Neuron (in vitro differentiated cells): ENCODE measurements at regions not wholly inside any gene's neighbourhood (a gene's known extent, or its start where the extent isn't known, plus 50 kb on each side); places are given as distances from the start of the nearest gene placed in this dataset.

ENCODE experiments used
- H2AFZ ChIP-seq: one replicate; pipeline ENCODE4 v1.6.1; 2013; ENCODE audit warnings: low read depth, mild to moderate bottlenecking, inconsistent platforms, low read length, moderate library complexity
- H3K27me3 ChIP-seq: one replicate; pipeline ENCODE4 v1.6.1; 2013; ENCODE audit warnings: low read length; ENCODE audit not compliant: insufficient read depth
- H3K36me3 ChIP-seq: one replicate; pipeline ENCODE4 v1.6.1; 2013; ENCODE audit warnings: low read length; ENCODE audit not compliant: insufficient read depth
- H3K4me1 ChIP-seq: one replicate; pipeline ENCODE4 v1.6.1; 2013; ENCODE audit warnings: low read length; ENCODE audit not compliant: insufficient read depth
- H3K4me3 ChIP-seq: 2 replicates; pipeline ENCODE4 v1.5.1; 2013; ENCODE audit warnings: mild to moderate bottlenecking, low read length, moderate library complexity
- H3K9me3 ChIP-seq: one replicate; pipeline ENCODE4 v1.6.1; 2013; ENCODE audit warnings: low read length

DNA sequence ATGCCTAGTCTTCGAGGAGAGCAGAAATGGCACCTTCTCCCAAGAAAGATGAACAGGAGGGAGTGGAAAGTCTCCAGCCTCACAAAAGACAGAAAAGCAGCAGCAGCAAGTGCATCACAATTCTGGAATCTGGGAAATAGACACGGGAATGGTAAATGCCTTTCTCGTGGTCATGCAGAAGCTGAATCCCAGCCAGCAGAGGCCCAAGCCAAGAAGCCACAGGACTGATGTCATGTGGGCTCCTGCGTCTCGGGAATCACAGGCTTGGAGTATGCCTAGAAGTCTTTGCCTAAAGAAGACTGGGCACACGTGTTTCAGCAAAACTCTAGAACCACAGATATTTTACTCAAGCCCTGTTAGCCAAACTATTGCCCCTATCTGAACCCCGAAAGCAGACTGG, 260.3 kb upstream of the PLD5 start:
- Histone ChIP-seq H3K9me3 (no peaks in the 10 kb centered on the region), H2AFZ (no peak overlapping the region), H3K4me3 (no peak overlapping the region), H3K4me1 (peaks cover 10% of the 10 kb centered on the region), H3K36me3 (no peaks in the 10 kb centered on the region), H3K27me3 (no peaks in the 10 kb centered on the region)

- H3K36me3 ChIP-seq, result no peaks in the 10 kb centered on the region
- peak overlapping the region; percentile 17 for H2AFZ ChIP-seq
- no peaks in the 10 kb centered on the region for H3K27me3 ChIP-seq
- no peak overlapping the region for H3K4me3 ChIP-seq
- peaks cover 10% of the 10 kb centered on the region for H3K4me1 ChIP-seq
- H3K9me3 ChIP-seq, result no peaks in the 10 kb centered on the region
These were observed 259.6 kb upstream of the PLD5 start for GRCh38 chr1:242784084-242784483.

DNA sequence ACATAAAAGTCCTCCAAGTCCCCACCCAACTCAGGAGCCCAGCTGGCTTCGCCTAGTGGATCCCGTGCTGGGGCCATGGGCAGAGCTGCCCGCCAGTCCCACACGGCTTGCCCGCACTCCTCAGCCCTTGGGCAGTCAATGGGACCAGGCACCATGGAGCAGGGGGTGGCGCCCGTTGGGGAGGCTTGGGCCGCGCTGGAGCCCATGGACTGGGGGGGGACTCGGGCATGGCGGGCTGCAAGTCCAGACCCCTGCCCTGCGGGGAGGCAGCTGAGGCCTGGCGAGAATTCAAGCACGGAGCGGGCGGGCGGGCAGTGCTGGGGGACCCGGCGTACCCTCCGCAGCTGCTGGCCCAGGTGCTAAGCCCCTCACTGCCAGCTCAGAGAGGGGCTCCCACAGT, 249.8 kb upstream of the PLD5 start:
- Histone ChIP-seq H3K4me1 (no peaks in the 10 kb centered on the region), H3K27me3 (no peaks in the 10 kb centered on the region), H2AFZ (no peak overlapping the region), H3K4me3 (no peak overlapping the region), H3K36me3 (no peaks in the 10 kb centered on the region), H3K9me3 (peaks cover 2% of the 10 kb centered on the region)

DNA sequence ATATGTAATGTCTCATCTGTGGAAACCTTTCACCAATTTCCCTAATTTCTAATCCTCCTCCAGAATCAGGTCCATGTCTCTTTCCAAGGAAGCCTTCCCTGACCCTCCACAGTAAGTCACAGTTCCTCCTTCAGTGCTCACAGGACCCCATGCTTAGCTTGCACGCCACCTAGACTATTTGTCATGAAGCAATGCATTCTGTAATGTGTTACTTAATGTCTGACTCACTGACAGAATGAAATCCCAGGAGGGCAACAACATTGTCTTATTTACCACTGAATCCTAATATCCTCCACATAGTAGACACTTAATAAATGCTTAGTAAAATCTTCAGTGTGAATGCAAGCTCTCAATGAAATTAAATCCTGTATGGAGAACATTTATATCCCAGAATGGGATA, 245.9 kb upstream of the PLD5 start:
- Histone ChIP-seq H3K9me3 (peaks cover 2% of the 10 kb centered on the region), H3K4me1 (no peaks in the 10 kb centered on the region), H3K36me3 (no peaks in the 10 kb centered on the region)

GRCh38 chr1:242764161-242764560, 239.7 kb upstream of the PLD5 start:
- no peaks in the 10 kb centered on the region for H3K36me3 ChIP-seq
- no peak overlapping the region for H2AFZ ChIP-seq
- no peak overlapping the region for H3K4me3 ChIP-seq
- no peaks in the 10 kb centered on the region for H3K27me3 ChIP-seq
- no peaks in the 10 kb centered on the region for H3K9me3 ChIP-seq
- H3K4me1 ChIP-seq, result no peaks in the 10 kb centered on the region

More for the DNA sequence above, 245.9 kb upstream of the PLD5 start:
- no peaks in the 10 kb centered on the region for H3K27me3 ChIP-seq
- no peak overlapping the region for H2AFZ ChIP-seq
- H3K4me3 ChIP-seq, result no peak overlapping the region

GRCh38 chr1:242761556-242761955, 237.1 kb upstream of the PLD5 start:
- Histone ChIP-seq H2AFZ (no peak overlapping the region), H3K4me3 (no peak overlapping the region), H3K4me1 (no peaks in the 10 kb centered on the region), H3K9me3 (no peaks in the 10 kb centered on the region), H3K36me3 (no peaks in the 10 kb centered on the region), H3K27me3 (no peaks in the 10 kb centered on the region)

GRCh38 chr1:242754926-242755325, 230.4 kb upstream of the PLD5 start:
- Histone ChIP-seq H3K36me3 (no peaks in the 10 kb centered on the region), H3K27me3 (no peaks in the 10 kb centered on the region), H3K9me3 (peaks cover 2% of the 10 kb centered on the region), H3K4me3 (no peak overlapping the region), H2AFZ (no peak overlapping the region), H3K4me1 (no peaks in the 10 kb centered on the region)

DNA sequence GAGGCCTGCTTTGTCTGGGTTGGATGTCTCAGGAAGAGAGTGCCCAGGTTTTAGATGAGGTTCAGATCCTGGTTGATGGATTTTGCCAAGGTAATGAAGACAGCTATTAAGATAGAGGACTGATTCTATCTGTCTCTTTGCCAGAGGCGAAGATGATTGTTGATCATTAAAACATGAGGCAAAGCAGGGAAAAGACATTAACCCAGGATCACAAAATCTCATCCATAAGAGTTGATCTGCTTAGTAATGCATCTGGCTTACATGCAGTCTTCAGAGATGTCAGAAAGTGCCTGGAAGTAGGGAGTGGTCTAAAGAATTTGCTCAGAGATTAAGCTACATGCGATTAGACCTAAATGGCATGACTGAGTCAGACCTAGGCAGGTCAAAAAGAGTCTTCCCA, 229.6 kb upstream of the PLD5 start:
- Histone ChIP-seq H3K27me3 (no peaks in the 10 kb centered on the region), H2AFZ (no peak overlapping the region), H3K9me3 (peaks cover 2% of the 10 kb centered on the region), H3K36me3 (no peaks in the 10 kb centered on the region), H3K4me3 (no peak overlapping the region), H3K4me1 (no peaks in the 10 kb centered on the region)

DNA sequence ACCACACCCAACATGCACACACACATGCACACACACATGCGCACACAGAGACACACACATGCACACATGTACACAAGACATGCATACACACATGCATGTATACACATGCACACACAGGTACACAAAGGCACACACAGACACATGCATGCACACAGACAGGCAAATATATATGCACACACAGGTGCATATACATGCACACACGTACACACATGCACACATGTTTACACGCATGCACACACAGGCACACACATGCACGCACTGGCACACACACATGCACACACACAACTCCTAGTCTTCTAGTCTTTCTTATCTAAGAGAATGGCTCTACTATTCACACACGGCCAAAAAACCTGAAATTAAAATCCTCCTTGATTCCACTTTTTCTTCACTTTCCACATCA, 222.7 kb upstream of the PLD5 start:
- no peaks in the 10 kb centered on the region for H3K9me3 ChIP-seq
- H3K36me3 ChIP-seq, result no peaks in the 10 kb centered on the region
- H2AFZ ChIP-seq, result no peak overlapping the region
- H3K27me3 ChIP-seq, result no peaks in the 10 kb centered on the region
- no peak overlapping the region for H3K4me3 ChIP-seq
- peaks cover 14% of the 10 kb centered on the region for H3K4me1 ChIP-seq

DNA sequence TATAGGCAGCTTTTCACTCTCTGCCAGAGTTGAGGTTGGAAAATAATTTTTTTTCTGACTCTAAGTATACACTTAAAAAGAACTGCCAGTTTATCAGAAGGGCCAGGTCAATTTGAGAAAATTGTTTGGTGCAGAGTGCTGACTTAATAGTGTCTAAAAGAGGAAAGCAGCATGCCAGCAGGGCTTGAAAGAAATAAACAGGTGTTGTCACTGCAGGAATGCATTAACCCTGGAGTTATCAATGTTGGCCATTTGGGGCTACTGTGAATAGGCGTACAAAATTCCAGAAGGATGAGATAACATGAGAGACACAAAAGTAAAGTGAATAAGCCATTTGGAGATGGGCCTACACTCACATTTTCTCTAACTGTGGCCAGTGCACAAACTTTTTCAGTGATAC, 220.6 kb upstream of the PLD5 start:
- Histone ChIP-seq H3K36me3 (no peaks in the 10 kb centered on the region), H3K27me3 (no peaks in the 10 kb centered on the region), H3K9me3 (no peaks in the 10 kb centered on the region), H2AFZ (no peak overlapping the region), H3K4me1 (peaks cover 14% of the 10 kb centered on the region), H3K4me3 (no peak overlapping the region)

GRCh38 chr1:242743983-242744780, 219.7 kb upstream of the PLD5 start:
- H3K36me3 ChIP-seq, result no peaks in the 10 kb centered on the region

DNA sequence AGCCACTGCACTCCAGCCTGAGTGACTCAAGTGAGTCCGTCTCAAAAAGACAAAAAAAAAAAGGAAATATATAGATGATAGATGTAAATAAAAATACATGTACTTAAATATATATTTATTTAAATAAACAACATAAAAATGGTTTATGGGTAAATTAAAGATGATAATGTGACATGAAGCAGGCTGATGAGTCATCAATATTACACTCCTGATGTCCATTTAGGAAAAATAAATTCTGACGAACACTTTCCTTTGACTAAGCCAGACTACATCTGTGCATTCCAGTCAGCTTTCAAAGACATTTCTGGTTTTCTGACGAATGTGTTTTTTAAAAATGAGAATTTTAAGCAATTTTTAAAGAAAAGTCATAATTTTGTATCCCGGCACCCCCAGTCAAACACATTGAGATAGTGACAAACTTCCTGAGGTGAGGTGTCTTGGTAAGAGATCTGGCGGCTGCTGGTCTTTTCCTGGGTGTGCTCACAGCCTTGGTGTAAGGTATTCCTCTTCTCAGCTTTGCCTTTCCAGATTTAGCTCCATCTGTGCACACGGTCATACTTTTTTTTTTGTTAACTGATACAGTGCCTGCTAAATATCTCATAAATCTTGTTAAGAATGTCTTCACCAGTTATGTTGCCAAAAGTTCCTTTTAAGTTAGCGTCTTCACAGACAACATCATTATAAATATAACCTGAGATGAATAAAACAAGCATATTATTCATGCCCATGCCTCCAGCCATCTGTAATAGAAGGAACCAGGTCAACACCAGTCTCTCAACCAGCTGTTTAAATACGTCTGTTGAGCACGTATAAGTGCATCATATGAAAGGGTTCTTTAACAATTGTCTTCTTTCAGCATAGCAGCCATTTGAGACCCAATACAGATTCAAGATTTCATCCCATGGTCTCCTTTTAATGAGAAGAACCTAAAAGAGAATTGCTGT, 214.5 kb upstream of the PLD5 start:
- H3K4me3 ChIP-seq, result no peak overlapping the region
- no peak overlapping the region for H2AFZ ChIP-seq
- H3K36me3 ChIP-seq, result no peaks in the 10 kb centered on the region
- no peaks in the 10 kb centered on the region for H3K27me3 ChIP-seq
- H3K9me3 ChIP-seq, result no peaks in the 10 kb centered on the region
- no peaks in the 10 kb centered on the region for H3K4me1 ChIP-seq

More at GRCh38 chr1:242743983-242744780, 219.7 kb upstream of the PLD5 start:
- Histone ChIP-seq H3K4me3 (no peak overlapping the region), H3K4me1 (peaks cover 14% of the 10 kb centered on the region), H3K27me3 (no peaks in the 10 kb centered on the region), H3K9me3 (no peaks in the 10 kb centered on the region), H2AFZ (no peak overlapping the region)

DNA sequence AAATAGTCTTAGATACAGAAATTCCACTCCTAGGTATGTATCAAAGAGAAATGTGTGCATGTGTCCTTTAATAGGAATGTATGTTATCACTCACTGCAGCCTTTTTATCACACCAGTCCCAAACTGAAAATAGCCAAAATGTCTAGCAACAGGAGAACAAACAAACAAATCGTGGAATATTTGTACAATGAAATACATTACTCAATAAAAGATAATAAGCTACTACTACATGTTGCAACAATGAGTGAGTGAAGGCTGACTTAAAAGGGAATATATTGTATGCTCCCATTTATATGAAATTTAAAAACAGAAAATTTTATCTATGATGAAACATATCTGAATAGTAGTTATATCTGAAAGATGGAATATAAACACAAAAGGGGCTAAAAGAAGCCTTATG, 212.1 kb upstream of the PLD5 start:
- H3K9me3 ChIP-seq, result no peaks in the 10 kb centered on the region
- H2AFZ ChIP-seq, result no peak overlapping the region
- no peaks in the 10 kb centered on the region for H3K27me3 ChIP-seq
- H3K4me3 ChIP-seq, result no peak overlapping the region
- H3K4me1 ChIP-seq, result no peaks in the 10 kb centered on the region
- no peaks in the 10 kb centered on the region for H3K36me3 ChIP-seq
